ENCODE measurements at regions not wholly inside any gene's neighbourhood (a gene's known extent, or its start where the extent isn't known, plus 50 kb on each side); places are given as distances from the start of the nearest gene placed in this dataset.

GRCh38 chr21:35491920-35492678 is 443.0 kb upstream of the RUNX1 start:
- TF ChIP-seq POLR2A (IDR thresholded peaks at IDR 0.05) (no peak), EP300 (IDR thresholded peaks at IDR 0.05) (no peak), POLR2AphosphoS5 (IDR thresholded peaks at IDR 0.05) (no peak), CTCF (IDR thresholded peaks at IDR 0.05) (no peak)
- H3K4me3 ChIP-seq = no peak overlapping the region
- no peak overlapping the region for H3K27ac ChIP-seq
- no peaks in the 10 kb centered on the region for H3K36me3 ChIP-seq
- ATAC-seq (ENCODE audit: low FRiP score in 2 of 2) = peak in 1 of 2 donors; percentile 52
- no peak for DNase-seq
- no peaks in the 10 kb centered on the region for H3K9me3 ChIP-seq
- WGBS, 2 donors = 73 to 81% methylated on average over 6 of the region's 6 CpGs
- H3K27me3 ChIP-seq = no peaks in the 10 kb centered on the region
- no peaks in the 10 kb centered on the region for H3K4me1 ChIP-seq

GRCh38 chr21:35491114-35491513 is 442.0 kb upstream of the RUNX1 start:
- no peak overlapping the region for H3K4me3 ChIP-seq
- H3K27ac ChIP-seq = no peak overlapping the region
- ATAC-seq (ENCODE audit: low FRiP score in 2 of 2) (no peak), DNase-seq (no peak)
- H3K9me3 ChIP-seq = no peaks in the 10 kb centered on the region
- no peaks in the 10 kb centered on the region for H3K4me1 ChIP-seq
- H3K36me3 ChIP-seq = no peaks in the 10 kb centered on the region
- 64 to 96% methylated on average over 1 of the region's 1 CpG for WGBS, 2 donors
- no peaks in the 10 kb centered on the region for H3K27me3 ChIP-seq
- TF ChIP-seq EP300 (IDR thresholded peaks at IDR 0.05) (no peak), POLR2AphosphoS5 (IDR thresholded peaks at IDR 0.05) (no peak), CTCF (IDR thresholded peaks at IDR 0.05) (no peak), POLR2A (IDR thresholded peaks at IDR 0.05) (no peak)

GRCh38 chr21:35489389-35489980 is 440.4 kb upstream of the RUNX1 start:
- 95 to 96% methylated on average over 10 of the region's 10 CpGs for WGBS, 2 donors
- no peak for DNase-seq
- no peaks in the 10 kb centered on the region for H3K4me1 ChIP-seq
- H3K27me3 ChIP-seq = no peaks in the 10 kb centered on the region
- ATAC-seq (ENCODE audit: low FRiP score in 2 of 2) = no peak
- no peaks in the 10 kb centered on the region for H3K36me3 ChIP-seq
- H3K9me3 ChIP-seq = no peaks in the 10 kb centered on the region
- TF ChIP-seq CTCF (IDR thresholded peaks at IDR 0.05) (no peak), POLR2AphosphoS5 (IDR thresholded peaks at IDR 0.05) (no peak), POLR2A (IDR thresholded peaks at IDR 0.05) (no peak), EP300 (IDR thresholded peaks at IDR 0.05) (no peak)
- no peak overlapping the region for H3K27ac ChIP-seq
- H3K4me3 ChIP-seq = no peak overlapping the region

GRCh38 chr21:35488946-35489345 is 439.8 kb upstream of the RUNX1 start:
- Histone ChIP-seq H3K4me1 (no peaks in the 10 kb centered on the region), H3K27me3 (no peaks in the 10 kb centered on the region), H3K4me3 (no peak overlapping the region), H3K27ac (no peak overlapping the region), H3K36me3 (no peaks in the 10 kb centered on the region), H3K9me3 (no peaks in the 10 kb centered on the region)
- no peak for TF ChIP-seq EP300 (IDR thresholded peaks at IDR 0.05)
- no peak for TF ChIP-seq POLR2AphosphoS5 (IDR thresholded peaks at IDR 0.05)
- TF ChIP-seq POLR2A (IDR thresholded peaks at IDR 0.05) = no peak
- TF ChIP-seq CTCF (IDR thresholded peaks at IDR 0.05) = no peak
- DNase-seq = no peak
- ATAC-seq (ENCODE audit: low FRiP score in 2 of 2) = no peak

- no peak overlapping the region for H3K27ac ChIP-seq
- DNase-seq (no peak), ATAC-seq (ENCODE audit: low FRiP score in 2 of 2) (no peak)
- no peak overlapping the region for H3K4me3 ChIP-seq
- WGBS, 2 donors = 82 to 90% methylated on average over 2 of the region's 2 CpGs
- H3K4me1 ChIP-seq = no peaks in the 10 kb centered on the region
- TF ChIP-seq POLR2AphosphoS5 (IDR thresholded peaks at IDR 0.05) = no peak
- no peak for TF ChIP-seq CTCF (IDR thresholded peaks at IDR 0.05)
- TF ChIP-seq EP300 (IDR thresholded peaks at IDR 0.05) = no peak
- TF ChIP-seq POLR2A (IDR thresholded peaks at IDR 0.05) = no peak
- no peaks in the 10 kb centered on the region for H3K9me3 ChIP-seq
- no peaks in the 10 kb centered on the region for H3K36me3 ChIP-seq
- H3K27me3 ChIP-seq = no peaks in the 10 kb centered on the region
Measured at GRCh38 chr21:35485364-35485763, 436.3 kb upstream of the RUNX1 start.

Measured in upper lobe of left lung (tissue), 6 donors.